ENCODE measurements at regions not wholly inside any gene's neighbourhood (a gene's known extent, or its start where the extent isn't known, plus 50 kb on each side); places are given as distances from the start of the nearest gene placed in this dataset.
"Not testable (repeated sequence)": the region's sequence is repeated elsewhere in the genome, so short reads cannot be mapped to it uniquely, and the experiment has no call there.

DNA sequence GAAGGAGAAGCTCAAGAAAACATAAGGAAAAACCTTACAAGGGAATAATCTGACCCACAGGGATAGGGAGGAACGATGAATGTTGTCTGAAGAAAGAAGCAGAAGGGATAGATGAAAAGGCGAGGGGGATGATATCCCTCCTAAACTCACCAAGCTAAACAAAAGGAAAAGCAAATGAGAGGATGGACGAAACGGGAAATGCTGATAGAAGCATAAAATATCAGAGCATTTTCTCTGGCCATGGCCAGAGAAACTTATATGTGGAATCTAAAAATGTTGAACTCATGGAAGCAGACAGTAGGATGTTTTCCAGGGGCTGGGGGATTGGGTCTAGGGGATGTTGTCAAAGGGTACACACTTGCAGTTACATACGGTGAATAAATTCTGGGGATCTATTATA lies 148.4 kb upstream of the FOXQ1 start:
- peak; percentile 5 for FAIRE-seq
- DNase-seq (ENCODE audit: extremely low spot score, insufficient read length, low read depth): no peak

GRCh38 chr6:1162367-1163275 lies 149.3 kb upstream of the FOXQ1 start:
- no peak for FAIRE-seq

GRCh38 chr6:1156411-1156810 lies 155.5 kb upstream of the FOXQ1 start:
- not testable (repeated sequence) for DNase-seq (ENCODE audit: extremely low spot score, insufficient read length, low read depth); FAIRE-seq

More at GRCh38 chr6:1162367-1163275, 149.3 kb upstream of the FOXQ1 start:
- no peak for DNase-seq (ENCODE audit: extremely low spot score, insufficient read length, low read depth)

DNA sequence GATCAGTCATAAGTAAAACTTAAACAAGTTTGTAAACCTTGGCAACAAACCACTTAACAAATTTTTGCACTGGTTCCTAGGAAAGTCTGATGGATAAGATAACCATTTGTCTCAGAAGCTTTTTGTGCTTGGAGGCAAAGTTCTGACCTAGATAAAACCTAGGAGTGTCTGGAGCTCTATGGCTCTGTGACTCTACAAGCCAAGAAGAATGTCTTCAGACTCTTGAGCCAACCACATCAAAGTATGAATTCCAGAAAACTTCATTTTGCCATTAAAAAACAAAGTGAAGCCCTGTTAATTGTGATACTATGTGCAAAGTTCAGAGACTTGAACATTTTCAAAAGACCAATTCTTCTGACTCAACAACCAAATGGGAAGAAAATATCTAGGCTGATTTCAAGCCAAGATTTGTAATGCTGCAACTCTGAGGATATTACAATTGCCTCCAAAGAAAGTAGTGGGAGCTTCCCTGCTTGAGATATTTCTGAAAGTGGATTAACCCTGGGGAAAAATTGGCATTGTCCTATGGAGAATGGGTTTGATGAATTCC lies 158.1 kb upstream of the FOXQ1 start:
- DNase-seq (ENCODE audit: extremely low spot score, insufficient read length, low read depth): no peak
- FAIRE-seq: no peak

GRCh38 chr6:1146500-1146899 lies 165.4 kb upstream of the FOXQ1 start:
- DNase-seq (ENCODE audit: extremely low spot score, insufficient read length, low read depth) (no peak), FAIRE-seq (no peak)

DNA sequence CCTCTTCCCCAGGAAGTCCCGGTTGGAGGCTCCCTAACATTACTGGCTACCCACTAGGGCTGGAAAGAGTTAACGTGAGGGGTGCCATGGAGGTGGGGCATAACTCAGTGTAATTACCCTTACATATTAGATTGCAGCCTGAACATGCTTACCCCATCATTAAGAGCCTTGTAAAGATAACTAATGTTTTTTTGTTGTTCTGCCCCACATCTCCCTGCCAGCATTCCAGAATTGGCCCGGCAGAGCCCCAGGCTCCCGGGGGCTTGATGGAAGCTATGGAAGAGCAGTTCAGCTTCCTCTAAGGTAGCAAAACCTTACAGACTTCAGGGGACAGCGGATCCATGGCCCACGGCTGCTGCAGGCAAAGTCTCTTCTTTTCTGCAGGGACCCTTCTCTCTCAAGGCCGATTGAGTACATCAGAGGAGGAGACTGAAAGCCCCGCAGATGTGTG lies 166.1 kb upstream of the FOXQ1 start:
- DNase-seq (ENCODE audit: extremely low spot score, insufficient read length, low read depth) (no peak), FAIRE-seq (no peak)

DNA sequence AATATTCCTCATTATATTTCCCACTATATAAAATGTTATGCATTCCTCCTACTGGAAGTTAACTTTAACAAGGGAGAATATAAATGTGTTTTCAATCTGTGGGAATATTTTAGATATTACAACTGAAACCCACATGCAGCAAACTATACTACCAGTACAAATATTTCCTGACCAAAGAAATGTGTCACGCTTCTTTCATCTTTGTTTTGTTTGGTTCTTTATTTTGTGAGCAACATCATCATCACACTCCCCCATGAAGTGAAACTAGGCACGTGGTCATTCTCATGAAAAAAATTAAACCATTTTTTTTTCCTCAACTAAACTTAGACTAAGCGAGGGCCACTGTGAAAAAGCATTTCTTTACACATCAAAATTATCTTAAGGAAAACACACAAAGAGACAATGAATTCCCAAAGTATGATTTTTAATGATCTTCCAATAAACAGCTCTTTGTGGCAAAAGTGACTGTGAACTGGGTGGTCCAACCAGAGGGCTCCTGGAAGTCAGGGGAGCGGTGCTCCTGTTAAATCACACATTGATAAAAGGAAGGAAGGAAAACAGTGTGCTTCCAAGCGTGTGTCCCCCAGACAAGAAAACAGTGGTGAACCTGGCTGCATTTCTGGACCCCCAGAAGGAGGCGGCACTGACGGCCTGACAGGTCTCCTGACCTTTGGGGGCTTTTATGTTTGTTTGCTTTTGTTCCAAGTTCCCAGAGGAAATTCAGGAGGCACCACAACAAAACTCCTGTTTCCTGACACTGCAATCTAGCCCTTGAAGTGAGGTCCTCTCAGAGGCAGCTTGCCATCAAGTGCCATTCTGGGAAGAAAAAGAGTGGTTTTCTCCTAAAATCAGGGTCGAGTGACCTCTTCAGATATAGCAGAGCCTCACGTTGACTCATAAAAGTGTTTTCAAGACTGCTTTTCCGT lies 166.8 kb upstream of the FOXQ1 start:
- FAIRE-seq (no peak), DNase-seq (ENCODE audit: extremely low spot score, insufficient read length, low read depth) (no peak)

- no peak for FAIRE-seq
- no peak for DNase-seq (ENCODE audit: extremely low spot score, insufficient read length, low read depth)
These were observed 168.2 kb upstream of the FOXQ1 start for GRCh38 chr6:1143655-1144054.

GRCh38 chr6:1139155-1139890 lies 172.6 kb upstream of the FOXQ1 start:
- DNase-seq (ENCODE audit: extremely low spot score, insufficient read length, low read depth) (no peak), FAIRE-seq (no peak)

DNA sequence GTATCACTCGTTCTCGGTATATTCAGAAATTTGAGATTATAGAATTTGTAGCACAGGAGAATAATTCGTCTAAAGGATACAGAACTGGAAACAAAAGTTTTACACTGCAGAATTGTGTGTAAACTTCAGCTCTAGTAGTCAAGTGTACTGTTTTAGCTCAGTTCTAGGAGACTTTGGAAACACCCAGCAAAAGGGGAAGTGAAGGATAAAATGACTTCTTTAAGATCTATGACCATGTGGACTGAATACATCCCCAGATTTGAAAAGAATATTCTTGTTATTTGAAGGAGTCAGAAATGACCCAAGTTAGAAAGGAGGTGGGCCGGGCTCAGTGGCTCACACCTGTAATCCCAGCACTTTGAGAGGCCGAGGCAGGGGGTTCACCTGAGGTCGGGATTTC lies 174.0 kb upstream of the FOXQ1 start:
- DNase-seq (ENCODE audit: extremely low spot score, insufficient read length, low read depth) (no peak), FAIRE-seq (no peak)

- DNase-seq (ENCODE audit: extremely low spot score, insufficient read length, low read depth) (no peak), FAIRE-seq (no peak)
These were observed 175.1 kb upstream of the FOXQ1 start for GRCh38 chr6:1136827-1137226.

GRCh38 chr6:1136415-1136774 lies 175.5 kb upstream of the FOXQ1 start:
- FAIRE-seq: no peak
- DNase-seq (ENCODE audit: extremely low spot score, insufficient read length, low read depth): no peak

DNA sequence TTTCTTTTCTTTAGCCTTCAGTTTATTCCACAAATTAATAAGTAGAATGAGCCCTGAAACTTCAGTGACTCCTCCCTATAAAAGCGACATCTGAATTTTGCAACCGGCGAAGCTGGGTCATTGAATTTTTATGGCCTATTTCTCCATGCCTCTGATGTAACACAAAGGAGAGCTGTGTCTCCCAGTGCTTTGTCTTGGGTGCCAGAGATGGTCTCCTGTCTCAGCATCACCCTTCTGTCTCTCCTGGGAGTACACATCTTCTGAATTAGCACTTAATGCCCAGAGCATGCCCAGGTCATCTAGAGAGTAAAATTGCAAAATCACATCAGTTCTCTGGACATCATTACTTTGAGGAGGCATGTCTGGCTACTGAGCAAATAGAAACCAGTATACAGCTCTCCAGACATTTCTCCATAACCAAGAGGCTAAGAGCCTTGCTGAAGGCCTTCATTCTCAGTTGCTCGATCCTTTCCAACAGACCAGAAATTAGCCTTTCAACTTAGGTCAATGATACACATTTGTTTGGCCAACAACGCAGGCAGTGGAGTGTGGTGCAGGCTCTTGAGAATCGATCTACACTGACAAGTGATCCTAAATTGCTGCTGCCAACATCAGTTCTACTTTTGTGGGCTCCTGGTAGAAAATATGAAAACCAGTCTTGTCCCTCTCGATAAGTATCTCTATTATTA lies 176.0 kb upstream of the FOXQ1 start:
- FAIRE-seq (no peak), DNase-seq (ENCODE audit: extremely low spot score, insufficient read length, low read depth) (no peak)

- DNase-seq (ENCODE audit: extremely low spot score, insufficient read length, low read depth) (no peak), FAIRE-seq (no peak)
These were observed 180.4 kb upstream of the FOXQ1 start for GRCh38 chr6:1131285-1132079.

GRCh38 chr6:1130709-1131108 lies 181.2 kb upstream of the FOXQ1 start:
- DNase-seq (ENCODE audit: extremely low spot score, insufficient read length, low read depth) (no peak), FAIRE-seq (no peak)

GRCh38 chr6:1129131-1129530 lies 182.8 kb upstream of the FOXQ1 start:
- DNase-seq (ENCODE audit: extremely low spot score, insufficient read length, low read depth): no peak
- no peak for FAIRE-seq

- DNase-seq (ENCODE audit: extremely low spot score, insufficient read length, low read depth) (no peak), FAIRE-seq (no peak)
These were observed 184.2 kb upstream of the FOXQ1 start for GRCh38 chr6:1127597-1128288.

DNA sequence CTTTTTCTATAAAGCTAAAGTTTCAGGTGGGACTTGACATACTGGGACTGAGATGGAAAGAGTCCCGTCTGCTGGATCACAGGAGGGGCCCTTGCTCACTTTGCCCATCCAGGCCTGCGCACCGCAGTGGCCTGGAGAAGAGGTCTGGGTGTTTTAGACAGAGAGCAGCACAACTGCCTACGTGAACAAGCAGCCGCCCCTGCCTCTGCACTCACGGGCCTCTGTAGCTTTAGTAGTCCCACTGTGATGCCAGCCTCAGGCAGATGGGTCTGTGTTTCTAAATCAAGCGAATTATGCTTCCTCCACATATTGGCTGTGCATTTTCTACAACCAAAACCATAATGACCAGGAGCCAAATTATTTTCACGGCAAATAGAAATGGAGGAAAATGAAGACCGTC lies 184.8 kb upstream of the FOXQ1 start:
- no peak for DNase-seq (ENCODE audit: extremely low spot score, insufficient read length, low read depth)
- FAIRE-seq: no peak

Data from GM18507 (cell line).